ENCODE measurements at regions not wholly inside any gene's neighbourhood (a gene's known extent, or its start where the extent isn't known, plus 50 kb on each side); places are given as distances from the start of the nearest gene placed in this dataset.

DNA sequence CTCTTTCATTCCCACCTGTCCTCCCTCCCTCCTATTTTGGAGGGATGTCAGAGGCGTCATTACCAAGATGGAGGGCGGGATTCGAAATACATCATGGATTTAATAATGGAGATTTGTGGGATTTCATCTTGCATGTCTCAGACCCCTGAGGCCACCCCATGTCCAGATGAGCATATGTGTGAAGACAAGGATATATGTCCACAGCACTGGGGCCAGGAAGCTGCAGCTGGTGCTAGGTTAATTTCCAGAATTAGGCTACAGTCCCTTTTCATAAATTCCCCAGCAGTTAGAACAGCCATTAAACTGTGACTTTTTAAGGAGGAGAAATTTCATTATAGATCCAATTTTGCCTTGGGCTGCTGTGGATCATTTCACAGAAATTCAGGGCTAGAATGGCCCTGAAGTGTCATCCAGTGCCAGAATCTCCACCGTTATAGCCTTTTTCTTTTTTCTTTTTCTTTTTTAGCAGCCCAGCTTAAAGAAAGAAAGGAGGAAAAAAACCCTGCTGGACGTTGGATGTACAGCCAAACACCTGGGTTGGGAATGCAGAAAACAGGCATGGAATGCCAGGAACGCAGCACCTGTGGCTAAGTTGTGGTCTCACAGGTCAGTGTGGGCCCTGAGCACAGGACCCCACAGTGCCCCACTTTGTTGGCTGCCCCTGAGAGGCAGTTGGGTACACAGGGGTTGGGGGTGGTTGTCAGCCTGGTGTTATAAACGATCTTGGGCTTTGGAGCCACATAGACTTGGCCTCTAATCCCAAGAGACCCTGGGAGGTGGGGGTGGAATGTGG lies 50.2 kb upstream of the CXCL14 start:
- no peak for DNase-seq (ENCODE audit: low spot score)
